ENCODE measurements at regions not wholly inside any gene's neighbourhood (a gene's known extent, or its start where the extent isn't known, plus 50 kb on each side); places are given as distances from the start of the nearest gene placed in this dataset.
"Not testable (repeated sequence)": the region's sequence is repeated elsewhere in the genome, so short reads cannot be mapped to it uniquely, and the experiment has no call there.

- no peak for DNase-seq (ENCODE audit: extremely low read depth, low read depth)
- TF ChIP-seq CTCF (IDR thresholded peaks at IDR 0.05; ENCODE audit: low read depth, low read length, missing control alignments) = no peak
- H3K4me3 ChIP-seq (replicated peaks; ENCODE audit: low read depth, low read length) = no peak overlapping the region
Observed at GRCh38 chr16:79882340-79883005, 281.9 kb upstream of the MAF start.

- H3K4me3 ChIP-seq (replicated peaks; ENCODE audit: low read depth, low read length); DNase-seq (ENCODE audit: extremely low read depth, low read depth): not testable (repeated sequence)
Observed at GRCh38 chr16:79881107-79881506, 280.6 kb upstream of the MAF start.

GRCh38 chr16:79876332-79876730 is 275.8 kb upstream of the MAF start:
- DNase-seq (ENCODE audit: extremely low read depth, low read depth) = no peak
- no peak overlapping the region for H3K4me3 ChIP-seq (replicated peaks; ENCODE audit: low read depth, low read length)
- TF ChIP-seq CTCF (IDR thresholded peaks at IDR 0.05; ENCODE audit: low read depth, low read length, missing control alignments) = no peak

- DNase-seq (ENCODE audit: extremely low read depth, low read depth) = no peak
- H3K4me3 ChIP-seq (replicated peaks; ENCODE audit: low read depth, low read length) = no peak overlapping the region
- TF ChIP-seq CTCF (IDR thresholded peaks at IDR 0.05; ENCODE audit: low read depth, low read length, missing control alignments) = no peak
Observed at GRCh38 chr16:79874391-79874790, 273.9 kb upstream of the MAF start.

GRCh38 chr16:79873825-79874224 is 273.3 kb upstream of the MAF start:
- H3K4me3 ChIP-seq (replicated peaks; ENCODE audit: low read depth, low read length) = no peak overlapping the region
- no peak for TF ChIP-seq CTCF (IDR thresholded peaks at IDR 0.05; ENCODE audit: low read depth, low read length, missing control alignments)
- no peak for DNase-seq (ENCODE audit: extremely low read depth, low read depth)

- H3K4me3 ChIP-seq (replicated peaks; ENCODE audit: low read depth, low read length) = no peak overlapping the region
- no peak for TF ChIP-seq CTCF (IDR thresholded peaks at IDR 0.05; ENCODE audit: low read depth, low read length, missing control alignments)
- no peak for DNase-seq (ENCODE audit: extremely low read depth, low read depth)
Observed at GRCh38 chr16:79871906-79872305, 271.4 kb upstream of the MAF start.

GRCh38 chr16:79870016-79870886 is 269.7 kb upstream of the MAF start:
- DNase-seq (ENCODE audit: extremely low read depth, low read depth) = no peak
- TF ChIP-seq CTCF (IDR thresholded peaks at IDR 0.05; ENCODE audit: low read depth, low read length, missing control alignments) = no peak
- H3K4me3 ChIP-seq (replicated peaks; ENCODE audit: low read depth, low read length) = no peak overlapping the region
